ENCODE measurements at regions not wholly inside any gene's neighbourhood (a gene's known extent, or its start where the extent isn't known, plus 50 kb on each side); places are given as distances from the start of the nearest gene placed in this dataset.
"Not testable (repeated sequence)": the region's sequence is repeated elsewhere in the genome, so short reads cannot be mapped to it uniquely, and the experiment has no call there.

DNA sequence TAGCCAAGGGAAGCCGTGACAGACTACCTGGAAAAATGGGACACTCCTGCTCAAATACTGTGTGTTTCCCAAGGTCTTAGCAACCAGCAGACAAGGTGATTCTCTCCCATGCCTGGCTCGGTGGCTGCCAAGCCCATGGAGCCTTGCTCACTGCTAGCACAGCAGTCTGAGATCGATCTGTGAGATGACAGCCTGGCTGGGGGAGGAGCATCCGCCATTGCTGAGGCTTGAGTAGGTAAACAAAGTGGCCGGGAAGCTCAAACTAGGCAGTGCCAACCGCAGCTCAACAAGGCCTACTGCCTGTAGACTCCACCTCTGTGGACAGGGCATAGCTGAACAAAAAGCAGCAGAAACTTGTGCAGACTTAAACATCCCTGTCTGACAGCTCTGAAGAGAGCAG is 137.0 kb downstream of the USP46 start:
- not testable (repeated sequence) for DNase-seq (ENCODE audit: low spot score)

DNA sequence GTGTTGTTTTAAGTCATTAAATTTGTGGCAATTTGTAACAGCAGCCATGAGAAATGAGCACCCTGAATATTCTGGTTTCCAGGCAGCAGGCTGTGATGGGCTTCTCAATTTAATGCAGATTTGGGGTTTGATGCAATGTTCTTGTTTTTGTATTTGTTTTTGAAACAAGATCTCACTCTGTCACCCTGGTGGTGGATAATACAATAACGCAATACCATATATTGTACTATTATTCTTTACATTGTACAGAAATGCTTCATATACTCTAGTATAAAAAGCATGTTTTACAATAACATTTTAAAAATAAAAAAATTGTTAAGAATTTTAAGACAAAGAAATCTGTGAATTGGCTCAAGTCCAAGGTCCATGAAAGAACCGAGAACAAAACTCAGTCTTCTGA is 129.1 kb downstream of the USP46 start:
- DNase-seq (ENCODE audit: low spot score), result no peak

DNA sequence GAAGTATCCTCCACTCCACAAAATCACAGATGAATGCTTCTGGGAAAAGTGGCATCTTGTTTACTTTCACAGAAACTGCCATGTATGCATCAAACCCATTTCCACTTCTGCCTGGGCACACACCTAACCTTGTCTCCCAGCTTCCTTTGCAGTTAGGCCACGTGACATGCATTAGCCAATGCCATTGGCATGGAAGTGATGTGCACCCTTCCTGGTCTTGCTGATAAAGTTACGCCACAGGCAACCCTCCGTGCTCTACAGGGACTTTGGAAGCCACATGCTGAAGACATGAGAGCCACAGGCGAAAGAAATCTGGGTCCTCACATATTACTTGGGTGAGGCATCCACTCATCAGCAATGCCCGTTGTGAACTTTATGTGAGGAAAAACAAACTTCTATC is 123.3 kb downstream of the USP46 start:
- DNase-seq (ENCODE audit: low spot score), result no peak
